NOMO-1 treated with dmso at 0.1 percent for 144 hours (cell line): ENCODE measurements at regions not wholly inside any gene's neighbourhood (a gene's known extent, or its start where the extent isn't known, plus 50 kb on each side); places are given as distances from the start of the nearest gene placed in this dataset.
"Not testable (repeated sequence)": the region's sequence is repeated elsewhere in the genome, so short reads cannot be mapped to it uniquely, and the experiment has no call there.

Experiments
- DNase-seq: peaks from one replicate; lab custom pipeline; 2025; ENCODE audit not compliant: unreplicated experiment; lab: John Stamatoyannopoulos, UW

DNA sequence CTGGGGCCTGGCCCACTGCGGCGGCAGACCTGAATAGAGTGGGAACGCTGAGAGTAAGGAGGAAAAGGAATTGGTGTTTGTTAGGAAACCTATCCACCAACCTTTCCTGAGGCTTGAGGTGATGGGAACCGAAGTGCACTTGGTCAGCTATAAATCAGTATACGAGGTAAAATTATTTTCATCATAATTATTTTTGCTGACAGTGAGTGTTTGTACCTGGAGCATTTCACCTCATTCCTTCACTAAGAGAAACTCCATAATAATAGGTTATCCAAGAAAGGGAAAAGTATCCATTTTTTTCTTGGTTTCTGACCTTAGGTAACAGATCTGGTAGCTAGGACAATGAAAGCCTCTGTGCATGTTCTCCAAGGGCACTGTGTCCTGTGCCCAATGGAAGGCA is 138.6 kb upstream of the RGPD4 start:
- DNase-seq: no peak

DNA sequence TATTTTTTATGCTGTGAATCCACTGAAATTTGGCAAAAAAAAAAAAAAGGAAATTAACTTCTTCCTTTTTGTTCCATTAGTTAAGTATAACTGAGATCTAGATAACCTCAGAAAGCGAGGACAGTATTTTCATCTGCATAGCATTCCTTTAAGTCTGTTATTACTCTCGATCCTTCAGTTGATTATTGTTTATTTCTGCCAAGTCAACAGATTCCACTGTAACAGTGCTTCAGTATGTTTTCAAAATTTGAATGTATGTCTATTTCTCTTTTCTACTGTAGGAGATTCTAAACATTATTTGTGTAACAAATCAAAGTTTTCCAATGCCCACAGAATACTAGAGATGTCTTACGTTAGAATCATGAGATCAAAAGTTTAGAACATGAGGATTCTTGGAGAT is 133.1 kb upstream of the RGPD4 start:
- no peak for DNase-seq

DNA sequence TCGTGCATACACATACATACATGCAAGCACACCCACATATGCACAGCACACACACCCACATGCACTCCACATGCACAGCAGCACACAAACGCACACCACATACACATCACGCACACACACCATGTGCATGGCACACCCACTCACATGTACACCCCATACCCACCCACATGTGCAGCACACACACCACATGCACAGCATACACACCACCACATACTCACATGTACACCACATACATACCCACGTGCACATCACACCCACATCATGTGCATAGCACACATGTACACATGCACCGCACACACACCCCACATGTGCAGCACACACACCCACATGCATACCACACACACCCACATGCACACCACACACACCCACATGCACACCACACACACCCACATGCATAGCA is 132.0 kb upstream of the RGPD4 start:
- no peak for DNase-seq

DNA sequence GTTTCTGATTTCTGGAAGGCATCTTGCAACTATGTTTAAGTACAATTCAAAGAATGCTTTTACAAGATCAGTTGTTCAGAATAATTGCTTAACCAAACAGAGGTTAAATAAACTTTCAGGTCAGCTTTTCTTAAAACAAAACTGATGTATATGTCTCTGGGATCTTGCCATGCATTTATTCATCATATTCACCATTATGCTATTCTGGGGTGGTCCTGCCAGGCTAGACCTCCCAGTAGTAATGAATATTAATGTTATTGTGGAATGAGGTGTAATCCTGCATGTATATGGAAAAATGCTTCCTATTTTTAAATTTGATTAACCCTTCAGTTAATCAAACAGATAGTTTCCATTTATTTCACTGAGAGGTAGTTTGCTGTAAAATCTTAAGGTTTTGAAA is 129.3 kb upstream of the RGPD4 start:
- no peak for DNase-seq

DNA sequence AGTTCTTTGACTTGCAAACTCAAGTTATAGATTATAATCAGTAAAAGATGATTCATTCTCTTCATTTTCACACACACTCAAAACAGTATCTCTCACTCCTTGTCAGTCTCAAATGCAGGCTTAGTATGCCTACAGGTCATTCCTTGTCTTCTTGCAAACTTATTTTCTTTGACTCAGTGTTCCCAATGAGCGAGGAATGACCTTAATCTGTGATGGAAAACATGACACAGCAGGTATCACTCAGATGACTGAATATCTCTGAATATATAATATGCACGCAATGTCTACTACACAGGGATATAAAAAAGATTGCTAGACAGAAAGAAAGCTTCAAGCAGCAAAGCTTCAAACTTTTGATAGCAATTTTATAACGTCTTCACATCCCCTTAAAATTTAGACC is 127.8 kb upstream of the RGPD4 start:
- DNase-seq: no peak

DNA sequence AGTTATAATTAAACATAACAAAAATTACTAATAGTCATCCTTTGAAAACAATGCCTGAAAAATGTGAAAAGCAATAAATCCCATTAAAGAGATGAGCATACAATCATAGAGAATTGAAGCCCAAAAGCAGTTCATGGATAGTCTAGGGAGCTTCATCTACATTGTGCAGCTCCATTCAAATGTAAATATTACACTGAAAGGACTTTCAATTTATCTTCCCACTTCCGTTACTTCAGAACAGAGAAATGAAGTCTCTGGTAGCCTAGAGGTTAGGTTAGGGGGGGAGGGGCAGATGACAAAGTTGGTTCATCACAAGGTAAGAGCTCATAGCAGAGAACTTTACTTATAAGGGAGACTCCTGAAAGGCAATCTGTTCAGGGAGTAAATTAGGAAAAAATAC is 126.6 kb upstream of the RGPD4 start:
- DNase-seq: no peak

DNA sequence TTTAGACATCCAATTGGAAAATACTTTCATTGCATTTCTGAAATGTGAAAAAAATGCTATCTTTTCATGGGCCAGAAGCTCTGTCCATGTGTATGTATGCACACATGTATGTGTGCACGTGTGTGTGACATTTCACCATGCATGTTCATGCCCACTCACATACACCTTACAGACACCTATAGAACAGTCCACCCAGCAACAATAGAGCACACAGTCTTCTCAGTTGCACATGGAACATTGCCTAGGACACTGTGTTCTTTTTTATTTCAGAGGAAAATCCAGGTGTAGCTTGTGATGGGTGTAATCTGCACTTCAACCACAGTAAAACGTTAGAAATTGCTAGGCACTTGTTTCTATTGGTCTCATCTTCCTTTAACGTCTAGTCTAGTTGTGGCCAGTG is 114.8 kb upstream of the RGPD4 start:
- DNase-seq: no peak

DNA sequence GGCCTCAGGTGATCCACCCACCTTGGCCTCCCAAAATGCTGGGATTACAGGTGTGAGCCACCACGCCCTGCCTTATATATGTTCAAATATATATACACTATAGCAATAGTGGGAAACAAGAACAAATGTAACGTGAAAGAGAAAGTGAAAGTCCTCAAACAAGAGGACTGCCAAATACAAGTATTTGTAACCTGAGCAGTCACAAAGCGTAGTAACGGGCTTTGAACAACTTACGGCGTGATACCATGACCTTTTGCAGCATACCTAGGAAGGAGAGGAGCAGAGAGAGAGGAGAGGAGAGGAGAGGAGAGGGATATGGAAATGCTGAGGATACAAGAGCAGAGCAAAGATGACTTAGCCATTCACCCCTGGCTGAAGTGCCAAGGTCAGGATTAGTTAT is 113.8 kb upstream of the RGPD4 start:
- DNase-seq: no peak

DNA sequence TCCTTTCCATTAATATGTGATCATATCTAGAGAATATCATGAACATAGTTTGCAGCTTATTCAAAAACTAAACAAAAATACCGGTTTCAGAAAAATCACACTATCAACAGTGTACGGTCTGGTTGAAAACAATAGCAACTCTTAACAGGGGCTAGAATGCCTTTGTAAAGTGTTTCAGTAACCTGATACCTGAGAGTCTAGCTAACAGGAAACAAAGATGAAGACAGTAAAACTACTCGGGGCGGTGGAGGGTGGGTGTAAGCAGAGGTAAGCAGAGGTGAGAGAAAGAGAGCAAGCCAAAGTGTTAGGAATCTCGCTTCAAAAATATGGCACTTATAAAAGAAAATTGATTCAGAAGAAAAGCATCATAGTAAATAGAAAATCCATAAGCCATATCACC is 109.0 kb upstream of the RGPD4 start:
- DNase-seq: no peak

DNA sequence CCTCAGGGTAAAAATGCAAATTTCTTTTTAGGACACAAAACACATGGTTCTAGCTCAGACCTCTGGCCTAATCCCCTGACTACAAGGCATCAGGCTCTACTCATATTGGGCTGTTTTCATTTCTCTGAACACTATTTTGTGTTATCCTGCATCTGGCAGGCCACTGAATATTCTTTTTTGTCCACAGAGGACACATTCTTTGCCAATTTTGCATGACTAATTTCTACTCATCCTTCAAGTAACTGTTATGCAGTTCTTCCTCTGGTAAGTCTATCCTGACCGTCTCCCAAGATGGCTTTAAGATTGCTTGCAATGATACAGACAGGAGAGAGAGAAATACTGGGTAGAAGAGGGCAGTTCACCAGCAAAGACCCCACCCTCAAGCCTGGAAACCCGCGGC is 107.6 kb upstream of the RGPD4 start:
- DNase-seq: no peak

DNA sequence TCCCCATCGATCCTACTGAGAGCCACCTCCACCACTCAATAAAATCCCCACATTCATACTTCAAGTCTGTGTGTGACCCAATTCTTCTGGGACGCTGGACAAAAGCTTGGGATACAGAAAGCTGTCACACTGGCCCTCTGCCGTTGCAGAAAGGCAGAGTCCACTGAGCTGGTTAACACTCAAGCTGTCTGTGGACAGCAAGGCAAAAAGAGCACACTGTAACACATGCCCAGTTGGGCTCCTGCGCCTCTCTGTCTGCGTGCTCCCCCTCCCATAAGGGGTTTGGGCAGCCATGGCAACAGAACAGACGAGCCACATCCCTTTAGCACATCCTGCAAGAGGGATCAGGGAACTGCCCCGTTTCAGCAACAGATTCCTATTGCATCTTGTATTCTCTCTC is 106.9 kb upstream of the RGPD4 start:
- DNase-seq: no peak

DNA sequence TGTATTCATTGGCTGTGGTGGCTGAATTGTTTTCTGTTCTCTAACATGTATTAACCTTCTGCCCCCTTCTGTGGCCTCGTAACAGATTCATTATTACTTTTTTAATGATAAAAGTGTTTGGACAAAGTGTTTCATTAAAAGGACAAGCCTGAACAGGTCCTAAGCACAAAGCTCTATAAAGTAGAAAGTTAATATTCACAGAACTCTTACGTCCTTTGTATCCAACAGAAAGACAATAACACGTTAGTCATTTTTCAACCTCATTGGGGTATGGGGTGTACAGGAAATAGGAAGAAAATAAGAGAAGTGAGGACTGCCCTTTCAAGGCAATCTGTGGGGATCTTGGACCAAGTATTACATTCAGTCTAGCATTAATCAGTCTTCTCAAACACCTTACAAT is 105.5 kb upstream of the RGPD4 start:
- no peak for DNase-seq

DNA sequence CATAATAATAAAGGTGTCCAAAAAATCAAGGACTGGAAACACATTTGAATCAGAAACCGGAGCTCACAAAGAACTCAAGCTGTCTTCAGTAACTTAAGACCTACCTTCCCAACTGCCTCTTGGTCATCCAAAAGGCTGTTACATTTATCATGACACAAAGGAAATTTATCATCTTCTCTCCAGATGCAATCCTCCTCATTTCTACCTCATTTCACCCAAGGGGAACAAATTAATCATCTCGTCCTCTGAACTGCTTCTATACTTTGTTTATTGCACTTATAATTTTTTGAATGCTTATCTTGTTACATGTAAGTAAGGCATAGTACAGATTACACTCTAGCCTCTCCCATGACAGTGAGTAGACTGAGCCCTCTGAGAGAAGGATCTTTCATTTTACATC is 105.1 kb upstream of the RGPD4 start:
- no peak for DNase-seq

DNA sequence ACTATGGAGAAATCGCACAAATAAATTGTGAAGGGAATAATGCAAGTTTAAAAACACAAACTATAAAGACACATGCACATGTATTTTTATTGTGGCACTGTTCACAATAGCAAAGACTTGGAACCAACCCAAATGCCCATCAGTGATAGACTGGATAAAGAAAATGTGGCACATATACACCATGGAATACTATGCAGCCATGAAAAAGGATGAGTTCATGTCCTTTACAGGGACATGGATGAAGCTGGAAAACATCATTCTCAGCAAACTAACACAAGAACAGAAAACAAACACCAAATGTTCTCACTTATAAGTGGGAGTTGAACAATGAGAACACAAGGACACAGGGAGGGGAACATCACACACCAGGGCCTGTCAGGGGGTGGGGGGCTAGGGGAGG is 100.9 kb upstream of the RGPD4 start:
- not testable (repeated sequence) for DNase-seq

DNA sequence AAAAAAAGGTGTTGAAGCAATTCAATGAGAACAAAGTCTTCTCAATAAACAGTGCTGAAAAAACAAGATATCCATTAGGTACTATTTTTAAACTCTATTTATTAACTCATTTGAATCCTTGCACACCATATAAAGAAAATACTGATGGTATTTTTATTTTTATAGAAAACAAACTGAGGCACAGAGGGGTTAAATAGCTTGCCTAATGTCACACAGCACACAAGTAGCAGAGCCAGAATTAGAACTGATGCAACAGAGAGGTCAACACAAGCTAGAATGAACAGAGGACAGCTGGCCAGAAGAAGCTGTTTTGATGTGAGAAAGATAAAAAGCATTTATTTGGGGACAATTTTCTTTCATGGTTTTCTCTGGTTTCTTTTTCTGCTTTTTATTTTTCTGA is 99.4 kb upstream of the RGPD4 start:
- no peak for DNase-seq

DNA sequence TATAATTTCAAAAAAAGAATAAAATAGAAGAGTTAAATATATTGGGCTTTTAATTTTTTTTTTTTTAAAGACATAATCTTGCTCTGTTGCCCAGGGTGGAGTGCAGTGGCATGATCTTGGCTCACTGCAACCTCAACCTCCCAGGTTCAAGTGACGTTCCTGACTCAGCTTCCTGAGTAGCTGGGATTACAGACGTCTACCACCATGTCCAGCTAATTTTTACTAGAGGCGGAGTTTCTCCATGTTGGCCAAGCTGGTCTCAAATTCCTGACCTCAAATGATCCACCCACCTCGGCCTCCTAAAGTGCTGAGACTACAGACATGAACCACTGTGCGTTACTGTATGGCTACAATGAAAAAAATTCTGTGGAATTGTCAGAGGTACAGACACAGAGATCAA is 98.1 kb upstream of the RGPD4 start:
- DNase-seq: no peak

DNA sequence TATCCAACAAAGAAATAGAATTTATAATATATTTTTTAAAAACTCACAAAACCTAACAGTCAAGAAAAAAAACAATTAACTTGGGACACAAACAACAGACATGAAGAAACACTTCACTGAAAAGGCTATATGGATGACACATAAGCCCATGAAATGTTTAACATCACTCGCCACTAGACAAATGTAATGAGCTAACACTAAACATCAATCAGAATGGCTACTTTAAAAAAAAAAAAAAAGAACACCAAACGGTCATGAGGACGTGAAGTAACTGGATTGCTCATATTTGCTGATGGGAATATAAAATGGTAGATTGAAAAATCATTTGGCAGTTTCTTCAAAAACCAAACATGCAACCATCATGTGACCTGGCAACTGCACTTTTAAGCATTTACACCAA is 97.3 kb upstream of the RGPD4 start:
- no peak for DNase-seq

DNA sequence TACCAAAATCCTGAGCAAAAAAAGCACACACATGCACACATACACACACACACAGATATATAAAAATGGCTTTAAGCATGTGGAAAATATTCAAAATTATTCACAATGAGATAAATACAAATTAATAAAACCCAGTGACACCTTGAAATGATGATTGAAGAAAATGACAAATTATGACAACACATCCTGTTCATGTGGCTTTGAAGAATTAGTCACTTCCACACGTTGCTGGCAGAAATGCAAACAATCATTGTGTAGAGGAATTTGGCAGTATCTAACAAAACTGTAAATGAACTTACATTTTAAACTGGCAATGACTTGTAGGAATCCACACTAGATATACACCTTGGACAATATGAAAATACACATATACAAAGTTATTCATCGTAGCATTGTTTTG is 95.8 kb upstream of the RGPD4 start:
- no peak for DNase-seq

DNA sequence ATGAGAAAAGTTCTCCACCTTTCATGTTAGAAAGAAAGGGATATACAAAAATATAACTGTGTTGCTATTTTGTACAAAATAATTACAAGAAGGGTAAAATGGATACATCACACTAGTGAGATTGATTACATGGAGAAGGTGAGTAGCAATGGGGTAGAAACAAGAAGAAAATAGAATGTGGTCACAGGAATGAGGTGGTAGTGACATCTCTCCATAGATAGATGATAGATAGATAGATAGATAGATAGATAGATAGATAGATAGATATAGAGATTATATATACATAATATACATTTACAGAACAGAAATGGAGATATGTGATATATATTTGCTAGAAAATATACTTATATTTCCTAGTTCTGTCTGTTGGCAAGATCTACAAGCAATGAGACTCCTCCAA is 95.3 kb upstream of the RGPD4 start:
- DNase-seq: no peak

DNA sequence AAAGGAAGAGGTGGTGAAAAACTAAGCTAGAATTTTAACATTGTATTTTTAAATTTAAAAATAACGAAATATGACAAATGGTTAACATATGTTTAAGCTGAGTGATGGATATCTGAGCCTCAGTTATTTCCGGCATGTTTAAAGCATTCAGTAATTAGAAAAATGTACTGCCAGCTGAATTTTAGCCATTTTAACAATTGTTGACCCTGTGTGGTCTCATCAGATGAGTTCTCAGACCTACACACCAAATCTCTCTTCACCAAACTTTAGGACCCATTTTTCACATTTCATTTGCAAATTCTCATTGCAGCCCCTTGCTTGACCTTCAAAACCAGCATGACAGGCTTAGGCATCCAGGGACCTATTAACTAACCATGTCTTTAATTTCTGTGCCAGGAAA is 91.5 kb upstream of the RGPD4 start:
- no peak for DNase-seq

DNA sequence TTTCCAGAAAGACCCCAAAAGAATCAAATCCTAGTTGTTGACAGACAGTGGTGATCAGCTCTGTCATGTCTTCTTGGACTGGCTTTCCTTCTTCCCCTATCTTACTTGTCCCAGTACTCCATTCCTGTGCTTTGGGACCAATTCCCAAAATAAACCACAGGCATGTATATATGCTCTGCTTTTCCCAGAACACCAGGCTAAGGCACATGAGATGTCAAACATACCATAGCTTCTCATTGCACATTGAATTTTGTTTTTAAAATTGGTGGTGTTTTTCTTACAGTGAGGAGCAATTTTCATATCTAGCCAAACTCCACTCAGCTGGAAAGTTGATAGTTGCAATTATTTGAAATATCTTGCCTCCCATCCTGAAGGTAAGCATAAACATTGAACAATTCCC is 88.9 kb upstream of the RGPD4 start:
- DNase-seq: no peak

DNA sequence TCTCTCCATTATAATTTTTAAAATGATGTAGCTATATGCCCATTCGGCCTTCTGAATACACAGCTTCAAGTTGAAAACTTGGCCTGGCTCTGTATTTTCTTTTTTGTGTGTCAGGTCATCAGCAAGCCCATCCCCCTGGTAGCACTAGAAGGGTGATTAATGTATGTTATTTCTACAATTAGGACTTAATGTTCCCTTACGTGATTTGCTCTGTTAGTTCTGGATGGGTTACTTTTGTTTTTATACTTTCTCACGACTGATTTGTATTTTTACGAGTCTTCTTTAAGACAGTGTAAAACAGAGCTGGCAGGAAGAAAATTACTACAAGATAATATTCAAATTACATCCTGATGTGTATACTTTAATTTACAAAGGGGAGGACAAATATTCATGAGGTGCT is 88.4 kb upstream of the RGPD4 start:
- no peak for DNase-seq

DNA sequence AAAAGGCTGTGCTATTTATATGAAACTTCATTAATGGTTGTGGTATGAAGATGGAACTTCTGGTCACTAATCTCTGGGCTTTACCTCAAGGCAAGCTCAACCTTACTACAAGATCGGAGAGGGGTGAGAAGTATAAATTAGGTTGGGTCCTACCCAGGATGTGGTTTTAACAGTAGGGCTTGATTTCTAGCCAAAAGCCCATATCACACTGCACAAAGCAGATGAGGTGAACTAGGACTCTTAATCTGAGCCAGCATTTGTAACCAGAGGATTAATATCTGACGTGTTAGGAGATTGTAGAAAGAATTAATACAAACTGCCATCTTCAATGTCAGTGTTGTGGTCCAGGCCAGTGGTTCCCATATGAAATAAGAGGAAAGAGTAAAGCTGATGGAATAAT is 86.4 kb upstream of the RGPD4 start:
- DNase-seq: no peak

DNA sequence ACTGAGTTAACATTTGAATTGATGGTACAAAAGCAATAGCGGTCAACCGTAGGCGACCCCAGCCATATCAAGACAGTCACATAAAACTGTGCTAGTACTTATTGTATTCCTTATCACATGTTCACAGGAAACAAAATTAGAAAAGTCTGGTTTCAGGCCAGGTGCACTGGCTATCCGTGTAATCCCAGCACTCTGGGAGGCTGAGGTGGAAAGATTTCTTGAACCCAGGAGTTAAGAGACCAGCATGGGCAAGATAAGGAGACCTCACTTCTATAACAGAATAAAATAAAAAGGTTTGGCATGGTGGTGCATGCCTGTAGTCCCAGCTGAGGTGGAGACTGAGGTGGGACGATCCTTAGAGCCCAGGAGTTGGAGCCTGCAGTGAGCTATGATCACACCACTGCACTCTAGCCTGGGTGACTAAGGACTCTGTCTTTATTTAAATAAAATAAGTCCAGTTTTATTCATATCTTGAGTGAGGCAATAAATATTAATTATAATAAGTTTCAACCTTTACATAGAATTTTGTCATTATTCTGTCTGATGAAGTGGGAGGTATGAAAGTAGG is 84.1 kb upstream of the RGPD4 start:
- no peak for DNase-seq
